ENCODE measurements at regions not wholly inside any gene's neighbourhood (a gene's known extent, or its start where the extent isn't known, plus 50 kb on each side); places are given as distances from the start of the nearest gene placed in this dataset.
"Not testable (repeated sequence)": the region's sequence is repeated elsewhere in the genome, so short reads cannot be mapped to it uniquely, and the experiment has no call there.

DNA sequence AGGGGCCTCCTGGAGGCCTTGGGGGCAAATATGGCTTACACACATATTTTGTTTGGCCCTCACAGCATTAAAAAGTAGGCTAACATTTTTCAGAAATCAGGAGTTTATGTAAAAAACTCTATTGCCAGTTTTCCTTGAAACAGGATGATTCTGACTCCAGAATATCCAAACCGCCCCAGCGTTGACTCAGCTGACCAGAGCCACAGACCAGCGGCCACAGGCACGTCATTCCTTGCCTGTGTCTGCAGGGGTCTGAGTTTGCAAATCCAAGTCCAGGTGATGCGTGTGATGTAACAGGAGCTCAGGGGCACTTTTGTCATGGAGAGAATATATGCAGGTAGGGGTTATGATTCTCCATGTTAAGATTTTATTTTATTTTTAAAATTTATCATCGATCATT is 79.4 kb upstream of the ALKAL2 start:
- Mint-ChIP-seq H3K27me3 (peaks cover 7 to 16% of the 10 kb centered on the region in 2 donors), H3K27ac (no peak overlapping the region), H3K4me1 (no peaks in the 10 kb centered on the region), H3K4me3 (no peak overlapping the region), H3K9me3 (peaks cover 7 to 16% of the 10 kb centered on the region in 2 donors), H3K36me3 (no peaks in the 10 kb centered on the region)
- DNase-seq: no peak
- no peak for ATAC-seq (replicated peaks)

DNA sequence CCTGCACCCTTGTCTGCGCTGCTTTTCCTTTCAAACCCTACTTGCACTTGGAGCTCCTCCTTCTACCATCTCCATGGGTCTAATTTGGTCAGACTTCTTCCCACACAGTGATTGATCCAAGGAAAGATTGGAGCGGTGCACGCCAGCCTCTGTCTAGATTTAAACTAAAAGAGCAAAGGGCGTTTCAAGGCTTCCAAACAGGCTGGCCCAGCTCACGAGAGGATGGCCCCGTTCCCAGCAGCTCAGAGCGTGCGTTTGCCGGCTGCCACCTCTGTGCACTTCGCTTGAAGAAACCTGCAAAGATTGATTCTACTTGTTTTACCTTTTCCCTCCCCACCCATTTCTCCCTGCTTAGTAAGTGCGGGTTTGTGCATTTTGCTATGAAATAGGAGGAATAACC is 78.8 kb upstream of the ALKAL2 start:
- H3K27ac Mint-ChIP-seq: no peak overlapping the region
- H3K27me3 Mint-ChIP-seq: peaks cover 7 to 13% of the 10 kb centered on the region in 2 donors
- H3K4me3 Mint-ChIP-seq: no peak overlapping the region
- no peaks in the 10 kb centered on the region for H3K4me1 Mint-ChIP-seq
- no peak for DNase-seq
- ATAC-seq (replicated peaks): no peak
- H3K36me3 Mint-ChIP-seq: no peaks in the 10 kb centered on the region
- H3K9me3 Mint-ChIP-seq: peaks cover 7 to 16% of the 10 kb centered on the region in 2 donors

DNA sequence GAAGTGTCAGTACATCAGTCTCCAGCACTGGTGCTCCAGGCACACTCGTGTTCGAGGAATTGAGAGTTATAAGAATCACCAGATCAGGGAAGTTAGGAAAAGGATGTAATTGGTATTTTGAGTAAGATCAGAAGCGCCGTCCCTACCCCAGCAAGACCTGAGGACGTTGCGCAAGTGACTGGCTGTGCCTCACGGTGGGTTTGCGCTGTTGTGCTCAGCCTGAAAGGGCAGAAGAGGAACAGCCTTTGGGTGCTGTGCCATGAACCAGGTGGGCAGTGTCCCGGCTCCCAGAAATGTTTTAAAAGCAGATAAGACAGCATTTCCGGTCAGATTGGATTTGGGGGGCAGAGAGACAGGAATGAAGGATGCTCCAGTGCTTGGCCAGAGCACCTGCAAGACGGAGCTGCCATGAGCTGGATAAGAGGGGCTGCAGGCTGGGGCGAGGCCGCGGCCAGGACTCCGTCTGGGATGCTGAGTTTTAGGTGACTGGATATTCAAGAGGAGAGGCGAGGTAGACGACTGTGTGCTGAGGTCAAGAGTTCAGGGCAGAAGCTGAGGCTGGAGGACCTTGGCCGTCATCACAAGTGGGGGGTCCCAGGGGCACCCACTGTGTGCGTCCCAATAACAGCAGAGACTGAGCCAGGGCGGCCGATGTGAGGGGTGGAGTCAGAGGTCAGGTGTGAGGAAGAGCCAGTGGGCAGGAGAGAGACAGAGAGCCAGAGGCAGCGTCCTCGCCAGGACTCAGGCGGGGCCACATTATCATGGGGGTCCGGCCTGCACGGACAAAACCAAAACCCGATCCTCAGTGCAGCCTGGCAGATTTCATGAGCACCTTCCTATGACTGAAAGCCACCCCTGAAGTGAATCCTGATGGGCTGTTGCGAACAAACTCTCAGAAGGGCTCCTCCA is 77.7 kb upstream of the ALKAL2 start:
- Mint-ChIP-seq H3K27ac (no peak overlapping the region), H3K27me3 (peaks cover 7 to 13% of the 10 kb centered on the region in 2 donors), H3K9me3 (peaks cover 5 to 7% of the 10 kb centered on the region in 2 donors), H3K36me3 (no peaks in the 10 kb centered on the region), H3K4me1 (no peaks in the 10 kb centered on the region), H3K4me3 (no peak overlapping the region)
- ATAC-seq (replicated peaks): no peak
- no peak for DNase-seq

DNA sequence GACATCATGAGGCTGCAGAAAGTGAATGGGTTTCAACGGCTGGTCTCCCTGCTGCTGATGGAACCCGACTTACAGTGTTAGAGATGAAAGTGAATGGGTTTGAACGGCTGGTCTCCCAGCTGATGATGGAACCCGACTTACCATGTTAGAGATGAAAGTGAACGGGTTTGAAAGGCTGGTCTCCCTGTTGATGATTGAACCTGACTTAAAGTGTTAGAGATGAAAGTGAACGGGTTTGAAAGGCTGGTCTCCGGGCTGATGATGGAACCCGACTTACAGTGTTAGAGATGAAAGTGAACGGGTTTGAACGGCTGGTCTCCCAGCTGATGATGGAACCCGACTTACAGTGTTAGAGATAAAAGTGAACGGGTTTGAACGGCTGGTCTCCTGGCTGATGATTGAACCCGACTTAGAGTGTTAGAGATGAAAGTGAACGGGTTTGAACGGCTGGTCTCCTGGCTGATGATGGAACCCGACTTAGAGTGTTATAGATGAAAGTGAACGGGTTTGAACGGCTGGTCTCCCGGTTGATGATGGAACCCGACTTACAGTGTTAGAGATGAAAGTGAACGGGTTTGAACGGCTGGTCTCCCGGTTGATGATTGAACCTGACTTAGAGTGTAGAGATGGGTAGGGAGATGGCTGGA is 76.1 kb upstream of the ALKAL2 start:
- no peak overlapping the region for H3K4me3 Mint-ChIP-seq
- H3K9me3 Mint-ChIP-seq: peaks cover 5% of the 10 kb centered on the region in 2 donors
- DNase-seq: no peak
- no peak overlapping the region for H3K27ac Mint-ChIP-seq
- peaks cover 7 to 13% of the 10 kb centered on the region in 2 donors for H3K27me3 Mint-ChIP-seq
- H3K36me3 Mint-ChIP-seq: no peaks in the 10 kb centered on the region
- peaks cover 0 to 1% of the 10 kb centered on the region in 2 donors for H3K4me1 Mint-ChIP-seq
- ATAC-seq (replicated peaks): no peak

DNA sequence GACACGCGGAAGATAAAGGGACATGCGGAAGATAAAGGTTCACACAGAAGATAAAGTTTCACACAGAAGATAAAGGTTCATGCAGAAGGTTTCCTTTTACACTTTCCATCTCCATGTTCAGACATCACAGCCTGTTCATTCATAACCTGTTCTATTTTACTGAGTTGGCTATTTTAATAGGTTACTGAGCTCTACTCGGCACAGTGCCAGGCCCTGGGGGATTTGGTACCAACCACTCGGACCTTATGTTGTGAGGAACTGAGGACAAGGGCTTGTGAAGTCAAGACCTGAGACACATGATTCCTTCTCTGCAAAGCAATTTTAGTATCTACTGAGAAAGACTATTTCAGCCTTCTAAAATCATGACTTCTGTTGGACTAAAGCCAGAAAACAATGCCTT is 75.0 kb upstream of the ALKAL2 start:
- DNase-seq (no peak), ATAC-seq (replicated peaks) (no peak)
- Mint-ChIP-seq H3K27me3 (peaks cover 7 to 13% of the 10 kb centered on the region in 2 donors), H3K27ac (no peak overlapping the region), H3K36me3 (no peaks in the 10 kb centered on the region), H3K4me1 (peaks cover 0 to 1% of the 10 kb centered on the region in 2 donors), H3K9me3 (peaks cover 5% of the 10 kb centered on the region in 2 donors), H3K4me3 (no peak overlapping the region)

DNA sequence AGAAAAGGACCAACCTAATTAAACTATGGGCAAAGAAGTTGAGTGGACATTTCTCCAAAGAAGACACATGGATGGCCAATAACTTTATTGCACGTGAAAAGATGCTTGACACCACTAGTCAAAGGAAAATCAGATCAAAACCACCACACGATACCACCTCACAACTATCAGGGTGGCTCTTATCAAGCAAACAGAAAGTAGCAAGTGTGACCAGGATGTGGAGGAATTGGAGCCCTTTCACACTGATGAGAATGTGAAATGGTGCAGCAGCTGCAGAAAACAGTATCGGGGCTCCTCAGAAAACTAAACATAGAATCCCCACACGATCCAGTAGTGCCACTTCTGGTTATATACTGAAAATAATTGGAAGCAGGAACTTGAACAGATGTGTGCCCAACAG is 72.2 kb upstream of the ALKAL2 start:
- Mint-ChIP-seq H3K27ac (no peak overlapping the region), H3K27me3 (peaks cover 5 to 6% of the 10 kb centered on the region in 2 donors), H3K4me3 (no peak overlapping the region), H3K36me3 (no peaks in the 10 kb centered on the region), H3K9me3 (peaks cover 5% of the 10 kb centered on the region in 2 donors), H3K4me1 (peaks cover 0 to 1% of the 10 kb centered on the region in 2 donors)
- no peak for ATAC-seq (replicated peaks)
- no peak for DNase-seq

DNA sequence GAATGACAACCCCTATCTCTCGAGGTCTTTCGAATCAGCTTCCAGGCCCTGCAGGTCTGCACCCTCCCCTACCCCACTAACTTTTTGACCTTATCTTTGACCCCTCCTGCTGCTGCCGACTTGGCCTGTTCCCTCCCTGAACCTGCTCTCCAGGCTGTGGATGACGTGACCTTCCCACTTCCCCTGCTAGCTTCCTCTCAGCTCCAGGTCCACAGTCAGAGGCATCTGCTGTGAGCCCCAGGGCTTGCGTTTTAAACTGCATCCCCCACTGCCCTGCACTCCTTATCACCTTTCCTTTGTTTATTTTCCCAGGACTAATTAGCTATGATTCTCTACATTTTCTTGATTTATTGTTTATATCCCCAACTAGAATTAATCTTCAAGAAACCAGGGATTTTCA is 71.2 kb upstream of the ALKAL2 start:
- no peak overlapping the region for H3K27ac Mint-ChIP-seq
- H3K27me3 Mint-ChIP-seq: peaks cover 4 to 5% of the 10 kb centered on the region in 2 donors
- H3K4me1 Mint-ChIP-seq: peaks cover 0 to 1% of the 10 kb centered on the region in 2 donors

DNA sequence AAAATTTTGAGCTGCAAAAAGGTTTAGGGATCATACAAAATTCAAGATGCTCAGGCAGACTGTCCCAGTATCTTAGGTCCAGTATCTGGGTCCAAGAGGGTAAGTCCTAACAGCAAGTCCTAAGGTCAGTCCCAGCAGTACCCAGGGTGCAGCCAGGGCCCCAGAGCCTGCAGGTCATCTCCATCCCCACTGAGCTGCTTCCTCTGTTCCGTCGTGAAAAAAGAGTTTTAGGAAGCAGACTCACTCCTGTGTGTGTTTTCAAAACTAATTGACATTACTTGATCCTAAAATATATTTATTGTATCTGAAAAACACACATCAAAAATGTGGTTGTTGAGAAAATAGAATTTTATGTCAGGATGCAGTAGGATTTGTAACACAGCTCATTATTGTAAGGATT is 69.9 kb upstream of the ALKAL2 start:
- ATAC-seq (replicated peaks): no peak
- Mint-ChIP-seq H3K9me3 (no peaks in the 10 kb centered on the region), H3K36me3 (no peaks in the 10 kb centered on the region), H3K4me1 (peaks cover 0 to 1% of the 10 kb centered on the region in 2 donors), H3K4me3 (no peak overlapping the region), H3K27ac (no peak overlapping the region), H3K27me3 (peaks cover 0 to 5% of the 10 kb centered on the region in 2 donors)
- DNase-seq: no peak

More for the DNA sequence above, 71.2 kb upstream of the ALKAL2 start:
- ATAC-seq (replicated peaks) (no peak), DNase-seq (no peak)
- Mint-ChIP-seq H3K9me3 (peaks cover 3 to 4% of the 10 kb centered on the region in 2 donors), H3K36me3 (no peaks in the 10 kb centered on the region), H3K4me3 (no peak overlapping the region)

DNA sequence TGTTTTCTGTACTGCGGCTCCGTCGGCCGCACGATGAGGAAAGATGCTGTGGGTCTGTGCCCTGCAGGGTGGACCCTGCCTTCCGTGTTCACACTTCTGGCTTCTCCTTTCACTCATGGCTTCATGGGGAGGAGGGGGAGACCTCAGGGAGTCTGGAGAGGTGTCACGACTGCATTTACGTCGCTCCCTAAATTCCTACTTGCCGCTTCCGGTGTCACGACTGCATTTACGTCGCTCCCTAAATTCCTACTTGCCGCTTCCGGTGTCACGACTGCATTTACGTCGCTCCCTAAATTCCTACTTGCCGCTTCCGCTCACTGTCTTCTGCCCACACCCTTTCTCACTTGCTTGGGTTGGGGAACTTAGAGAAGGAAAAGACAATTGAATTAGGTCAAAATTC is 68.4 kb upstream of the ALKAL2 start:
- H3K27me3 Mint-ChIP-seq; H3K9me3 Mint-ChIP-seq; H3K36me3 Mint-ChIP-seq; H3K4me1 Mint-ChIP-seq; H3K27ac Mint-ChIP-seq; ATAC-seq (replicated peaks); H3K4me3 Mint-ChIP-seq; DNase-seq: not testable (repeated sequence)

DNA sequence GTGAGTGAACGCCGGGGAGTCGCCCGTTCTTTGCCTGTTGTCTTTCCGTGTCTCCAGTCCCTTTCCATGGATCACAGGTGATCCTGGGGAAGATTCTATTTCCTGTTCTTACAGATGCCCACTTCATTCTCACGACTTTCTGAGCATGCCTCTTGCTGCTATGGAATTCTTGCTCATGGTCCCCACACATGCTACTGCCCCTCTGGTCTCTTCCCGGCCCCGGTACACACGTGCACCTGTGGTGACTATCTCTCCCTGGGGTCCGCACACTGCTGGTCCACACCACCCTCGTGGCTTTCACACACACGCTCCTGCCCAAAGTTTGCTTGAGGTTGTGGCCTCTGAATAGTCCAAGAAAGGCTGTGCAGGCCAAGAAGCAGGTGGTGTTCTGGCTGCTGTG is 67.9 kb upstream of the ALKAL2 start:
- no peaks in the 10 kb centered on the region for H3K36me3 Mint-ChIP-seq
- no peak overlapping the region for H3K27ac Mint-ChIP-seq
- H3K4me1 Mint-ChIP-seq: peaks cover 0 to 1% of the 10 kb centered on the region in 2 donors

DNA sequence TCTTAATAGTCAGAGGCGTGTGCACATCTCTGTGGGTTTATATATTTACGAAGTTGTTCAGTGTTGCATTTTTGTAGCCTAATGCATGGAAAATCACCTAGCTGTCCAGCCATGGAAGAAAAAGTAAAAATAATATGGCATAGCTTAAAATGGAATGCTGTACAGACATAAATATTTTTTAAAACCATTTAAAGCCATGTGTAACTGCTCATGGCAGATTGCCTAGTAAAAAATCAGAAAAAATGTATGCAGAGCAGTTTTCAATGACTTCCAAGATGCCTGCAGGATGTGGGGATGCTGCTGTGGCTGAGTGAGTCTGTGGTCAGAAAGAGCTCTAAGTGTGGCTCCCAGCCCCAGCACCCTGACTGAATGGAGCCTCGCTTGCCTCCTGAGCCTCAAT is 64.8 kb upstream of the ALKAL2 start:
- Mint-ChIP-seq H3K27me3 (peaks cover 0 to 5% of the 10 kb centered on the region in 2 donors), H3K9me3 (no peaks in the 10 kb centered on the region), H3K4me1 (peaks cover 5 to 8% of the 10 kb centered on the region in 2 donors), H3K36me3 (no peaks in the 10 kb centered on the region), H3K4me3 (no peak overlapping the region), H3K27ac (no peak overlapping the region)
- DNase-seq (no peak), ATAC-seq (replicated peaks) (no peak)

More for the DNA sequence above, 67.9 kb upstream of the ALKAL2 start:
- no peak overlapping the region for H3K4me3 Mint-ChIP-seq
- H3K27me3 Mint-ChIP-seq: peaks cover 0 to 5% of the 10 kb centered on the region in 2 donors
- ATAC-seq (replicated peaks): no peak
- no peak for DNase-seq
- no peaks in the 10 kb centered on the region for H3K9me3 Mint-ChIP-seq

DNA sequence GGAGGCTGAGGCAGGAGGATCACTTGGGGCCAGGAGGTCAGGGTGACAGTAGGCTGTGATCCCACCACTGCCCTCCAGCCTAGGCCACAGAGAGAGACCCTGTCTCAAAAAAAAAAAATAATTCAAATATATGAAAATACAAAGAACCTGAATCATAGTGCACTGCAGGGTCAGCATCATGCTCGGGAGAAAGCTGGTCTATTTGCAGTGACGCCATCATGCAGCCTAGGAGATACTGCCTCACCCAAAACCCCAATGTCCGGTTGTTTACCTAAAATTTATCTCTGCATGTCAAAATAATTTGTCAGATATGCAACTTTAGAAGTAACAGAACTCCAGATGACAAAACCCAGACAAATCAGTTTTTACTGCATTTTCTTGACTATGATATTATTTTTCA is 61.5 kb upstream of the ALKAL2 start:
- ATAC-seq (replicated peaks): no peak
- H3K4me3 Mint-ChIP-seq: no peak overlapping the region
- peaks cover 5 to 8% of the 10 kb centered on the region in 2 donors for H3K4me1 Mint-ChIP-seq
- DNase-seq: no peak
- no peak overlapping the region for H3K27ac Mint-ChIP-seq
- H3K27me3 Mint-ChIP-seq: no peaks in the 10 kb centered on the region
- H3K36me3 Mint-ChIP-seq: no peaks in the 10 kb centered on the region
- H3K9me3 Mint-ChIP-seq: no peaks in the 10 kb centered on the region

DNA sequence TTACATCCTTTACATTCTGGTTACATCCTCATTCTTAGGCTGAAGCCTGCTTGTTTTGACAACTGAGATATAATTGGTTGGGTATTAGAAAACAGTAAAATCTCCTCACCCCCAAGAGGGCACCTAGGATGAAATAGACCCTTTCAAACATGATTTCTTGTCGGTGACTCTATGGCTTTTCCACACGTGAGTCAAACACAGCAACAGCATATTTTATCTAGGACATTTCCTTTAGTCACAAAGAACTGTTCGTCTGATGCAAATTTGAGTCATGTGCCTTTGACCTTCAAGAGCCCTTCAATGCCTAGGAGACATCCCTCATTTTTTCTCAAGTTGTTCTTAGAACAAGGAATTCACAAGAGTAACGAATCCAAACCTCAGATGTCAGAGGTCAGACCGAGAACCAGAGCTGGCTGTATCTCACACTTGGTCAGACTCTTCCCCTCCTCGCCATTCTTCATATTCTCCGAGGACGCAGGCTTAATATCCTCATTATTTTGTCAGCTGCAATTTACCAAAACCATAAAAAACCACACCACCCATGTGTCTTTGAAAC is 60.5 kb upstream of the ALKAL2 start:
- ATAC-seq (replicated peaks) (no peak), DNase-seq (no peak)
- Mint-ChIP-seq H3K27me3 (no peaks in the 10 kb centered on the region), H3K4me3 (no peak overlapping the region), H3K27ac (no peak overlapping the region), H3K4me1 (peaks cover 5 to 8% of the 10 kb centered on the region in 2 donors), H3K9me3 (no peaks in the 10 kb centered on the region), H3K36me3 (no peaks in the 10 kb centered on the region)

DNA sequence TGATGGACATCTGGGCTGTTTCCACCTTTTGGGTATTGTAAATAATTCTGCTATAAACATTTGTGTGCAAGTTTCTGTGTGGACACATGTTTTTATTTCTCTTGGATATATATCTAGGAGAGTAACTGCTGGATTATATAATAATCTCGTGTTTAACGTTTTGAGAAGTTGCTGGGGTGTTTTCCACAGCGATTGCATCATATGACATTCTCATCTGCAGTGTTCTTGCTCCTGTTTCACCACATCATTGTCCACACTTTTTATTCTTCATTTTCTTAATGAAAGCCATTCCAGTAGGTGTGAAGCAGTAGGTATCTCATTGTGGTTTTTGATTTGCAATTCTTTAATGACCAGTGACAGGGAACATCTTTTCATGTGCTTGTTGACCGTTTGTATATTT is 56.9 kb upstream of the ALKAL2 start:
- no peak overlapping the region for H3K27ac Mint-ChIP-seq
- H3K4me1 Mint-ChIP-seq: peaks cover 12% of the 10 kb centered on the region in 2 donors
- ATAC-seq (replicated peaks) (no peak), DNase-seq (no peak)
- no peaks in the 10 kb centered on the region for H3K9me3 Mint-ChIP-seq
- no peak overlapping the region for H3K4me3 Mint-ChIP-seq
- no peaks in the 10 kb centered on the region for H3K36me3 Mint-ChIP-seq
- H3K27me3 Mint-ChIP-seq: no peaks in the 10 kb centered on the region
